ENCODE measurements at regions not wholly inside any gene's neighbourhood (a gene's known extent, or its start where the extent isn't known, plus 50 kb on each side); places are given as distances from the start of the nearest gene placed in this dataset.
"Not testable (repeated sequence)": the region's sequence is repeated elsewhere in the genome, so short reads cannot be mapped to it uniquely, and the experiment has no call there.

- no peak for DNase-seq (ENCODE audit: low read depth)
Measured at GRCh38 chr3:177358091-177358976, 161.1 kb upstream of the TBL1XR1 start.

- DNase-seq (ENCODE audit: low read depth): no peak
Measured at GRCh38 chr3:177358977-177359592, 161.8 kb upstream of the TBL1XR1 start.

- peak; percentile 93 for DNase-seq (ENCODE audit: low read depth)
Measured at GRCh38 chr3:177359593-177360357, 162.5 kb upstream of the TBL1XR1 start.

DNA sequence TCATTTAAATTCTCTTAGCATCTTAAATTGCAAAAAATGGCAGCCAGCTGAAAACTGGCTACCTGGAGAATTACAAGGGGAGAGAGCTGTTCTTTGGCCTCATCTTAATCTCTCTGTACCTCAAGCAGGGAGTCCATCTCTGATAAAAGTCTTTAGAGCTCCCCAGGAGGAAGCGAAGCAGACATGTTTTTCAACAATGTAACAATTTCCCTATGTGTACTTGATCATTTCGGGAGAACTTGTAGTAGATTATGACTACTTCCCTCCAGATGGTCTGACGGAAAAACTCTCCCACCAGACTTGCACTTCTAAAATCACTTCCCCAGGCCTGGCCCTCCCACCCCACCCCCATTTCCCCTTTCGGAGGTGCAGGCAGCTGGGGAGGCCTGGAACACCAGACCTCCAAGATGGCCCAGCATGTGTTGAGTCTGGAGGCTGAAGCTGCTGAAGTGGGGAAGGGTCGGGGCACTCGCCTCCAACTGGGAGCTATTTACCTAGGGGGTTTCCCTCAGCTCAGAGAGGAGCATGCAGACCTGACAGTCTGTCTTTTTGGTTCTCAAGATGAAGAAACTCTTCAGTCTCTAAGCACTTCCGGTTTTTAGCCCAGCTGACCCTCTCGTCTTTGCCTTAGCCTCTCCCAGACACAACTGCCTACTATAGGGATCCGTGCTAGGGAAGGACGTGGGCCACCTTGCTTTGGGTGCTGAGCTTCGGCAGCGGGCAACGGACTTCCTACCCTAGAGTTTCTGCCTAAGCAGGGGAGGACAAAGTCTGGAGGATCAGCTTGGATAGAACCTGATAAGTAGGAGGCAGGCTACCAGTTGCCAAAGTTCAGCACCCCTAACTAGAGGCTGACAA, 164.0 kb upstream of the TBL1XR1 start:
- DNase-seq (ENCODE audit: low read depth): no peak

DNA sequence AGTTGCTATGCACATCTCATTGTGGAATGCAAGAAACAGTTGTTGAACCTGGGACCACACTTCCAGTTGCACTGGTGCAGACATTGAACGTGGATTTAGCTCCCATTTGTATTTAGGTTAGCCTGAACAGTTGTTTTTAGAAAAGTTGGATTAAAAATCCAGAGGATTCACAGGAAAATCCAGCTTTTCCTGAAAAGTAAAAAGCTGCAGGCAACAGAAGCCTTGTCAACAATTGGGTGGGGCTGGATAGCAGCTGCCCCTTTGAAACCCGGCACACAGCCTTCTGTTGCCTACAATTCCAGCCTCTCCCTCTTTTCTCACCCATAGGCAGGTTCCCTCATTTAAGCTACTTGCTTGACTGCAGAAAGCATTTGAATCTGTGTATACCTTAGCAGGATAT, 165.3 kb upstream of the TBL1XR1 start:
- no peak for DNase-seq (ENCODE audit: low read depth)

- DNase-seq (ENCODE audit: low read depth): no peak
Measured at GRCh38 chr3:177364236-177364635, 167.0 kb upstream of the TBL1XR1 start.

GRCh38 chr3:177365294-177365693, 168.0 kb upstream of the TBL1XR1 start:
- not testable (repeated sequence) for DNase-seq (ENCODE audit: low read depth)

DNA sequence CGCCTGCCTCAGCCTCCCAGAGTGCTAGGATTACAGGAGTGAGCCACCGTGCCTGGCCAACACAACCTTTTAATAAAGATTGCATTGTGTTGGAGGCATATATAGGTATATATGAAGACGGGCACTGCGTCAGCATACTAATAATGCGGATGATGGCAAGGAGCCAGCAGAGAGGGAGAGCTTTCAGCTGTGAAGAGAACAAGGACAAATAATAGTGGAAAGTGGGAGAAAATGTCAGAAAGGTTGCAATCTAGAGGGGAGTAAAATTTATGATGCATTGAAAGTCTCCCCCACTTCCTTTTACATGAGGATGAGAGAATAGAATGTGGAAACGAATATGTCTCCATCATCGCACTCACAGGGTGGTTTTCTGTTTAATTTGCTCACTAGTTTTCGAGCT, 170.5 kb upstream of the TBL1XR1 start:
- DNase-seq (ENCODE audit: low read depth): no peak

GRCh38 chr3:177370246-177370822, 173.1 kb upstream of the TBL1XR1 start:
- no peak for DNase-seq (ENCODE audit: low read depth)

GRCh38 chr3:177371146-177371545, 173.9 kb upstream of the TBL1XR1 start:
- DNase-seq (ENCODE audit: low read depth): no peak

GRCh38 chr3:177371888-177372287, 174.6 kb upstream of the TBL1XR1 start:
- DNase-seq (ENCODE audit: low read depth): no peak

- no peak for DNase-seq (ENCODE audit: low read depth)
Measured at GRCh38 chr3:177374323-177374722, 177.0 kb upstream of the TBL1XR1 start.

DNA sequence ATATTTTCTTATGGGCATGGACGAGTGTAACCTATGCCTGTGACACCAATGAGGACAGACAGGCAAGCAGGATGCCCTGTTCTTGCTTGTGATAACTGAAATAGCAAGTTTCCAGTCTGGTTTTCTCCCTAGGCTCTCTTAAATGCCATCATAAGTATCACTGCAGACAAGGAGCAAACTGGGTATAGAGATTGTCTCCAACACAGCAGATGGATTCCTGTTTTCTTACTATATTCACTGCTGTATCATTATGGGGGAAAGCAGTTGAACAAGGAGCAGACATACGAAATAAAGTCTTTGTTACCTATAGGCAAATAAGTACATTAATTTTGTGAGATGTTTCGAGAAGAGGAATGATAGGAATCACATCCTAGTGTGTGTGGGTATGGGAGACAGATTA, 178.0 kb upstream of the TBL1XR1 start:
- DNase-seq (ENCODE audit: low read depth): no peak

- no peak for DNase-seq (ENCODE audit: low read depth)
Measured at GRCh38 chr3:177377166-177377565, 179.9 kb upstream of the TBL1XR1 start.

DNA sequence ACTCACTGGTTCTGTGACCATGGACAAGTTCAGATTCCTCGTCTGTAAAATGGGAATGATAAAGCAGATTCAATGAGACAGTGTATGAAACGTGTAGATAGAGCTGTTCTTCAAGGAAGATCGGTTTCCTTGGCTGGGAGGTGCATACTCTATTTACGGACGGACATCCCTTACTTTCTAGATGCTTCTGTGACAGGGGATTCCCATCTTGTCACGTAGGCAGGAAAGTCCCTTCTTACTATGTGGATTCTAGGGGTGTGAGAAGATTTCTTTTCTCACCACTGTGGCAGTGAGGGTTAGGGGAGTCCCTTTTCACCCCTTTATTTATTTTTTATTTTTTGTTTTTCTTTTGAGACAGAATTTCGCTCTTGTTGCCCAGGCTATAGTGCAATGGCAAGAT, 180.9 kb upstream of the TBL1XR1 start:
- no peak for DNase-seq (ENCODE audit: low read depth)

GRCh38 chr3:177379045-177379444, 181.8 kb upstream of the TBL1XR1 start:
- no peak for DNase-seq (ENCODE audit: low read depth)

DNA sequence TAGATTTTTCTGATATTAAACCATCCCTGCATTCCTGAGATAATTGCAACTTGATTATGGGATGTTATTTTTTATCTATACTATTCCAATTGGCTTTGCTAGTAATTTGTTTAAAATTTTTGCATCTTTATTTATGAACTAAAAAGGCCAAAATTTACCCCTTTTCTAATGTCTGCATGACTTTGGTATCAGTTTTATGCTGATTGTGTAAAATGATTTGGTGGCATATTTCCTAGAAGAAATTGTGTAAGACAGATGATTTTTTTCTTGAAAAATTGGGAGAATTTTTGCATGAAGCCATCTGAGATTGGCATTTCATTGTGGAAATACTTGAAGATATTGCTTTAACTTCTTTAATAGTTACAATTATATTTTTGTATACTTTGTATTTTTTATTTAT, 183.8 kb upstream of the TBL1XR1 start:
- DNase-seq (ENCODE audit: low read depth): no peak

DNA sequence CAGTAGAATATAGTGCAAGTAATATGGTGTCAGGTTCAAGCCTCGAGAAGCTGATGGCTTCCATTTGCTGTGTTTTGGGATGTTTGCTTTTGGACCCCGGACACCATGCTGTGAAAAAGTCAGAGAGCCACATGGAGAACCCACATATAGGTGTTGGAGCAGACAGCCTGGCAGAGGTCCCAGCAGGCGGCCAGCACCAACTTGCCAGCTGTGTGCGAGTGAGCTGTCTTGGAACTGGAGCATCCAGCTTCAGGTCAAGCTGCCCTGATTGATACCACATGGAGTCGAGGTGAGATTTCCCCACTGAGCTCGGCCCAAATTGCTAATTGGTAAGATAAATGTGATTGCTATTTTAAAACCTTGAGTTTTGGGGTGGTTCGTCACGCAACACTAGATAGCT, 185.7 kb upstream of the TBL1XR1 start:
- no peak for DNase-seq (ENCODE audit: low read depth)

DNA sequence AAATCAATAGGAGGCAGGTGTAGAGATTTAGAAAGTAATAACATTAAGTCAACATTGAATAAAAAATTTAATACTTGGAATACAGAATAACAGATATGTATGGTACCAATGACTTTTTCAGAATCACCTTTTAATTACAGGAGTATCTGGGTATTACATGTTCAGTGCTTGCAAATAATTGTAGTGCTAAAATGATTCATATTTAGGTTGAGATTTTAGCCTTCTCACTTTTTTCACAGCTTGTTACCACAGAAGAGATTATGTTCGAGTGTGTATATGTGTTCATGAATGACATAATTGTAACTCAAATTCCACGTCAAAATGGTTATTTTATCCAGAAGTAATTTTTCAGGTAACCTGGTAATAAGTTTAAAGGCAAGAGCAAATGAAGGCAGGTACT, 187.9 kb upstream of the TBL1XR1 start:
- no peak for DNase-seq (ENCODE audit: low read depth)

DNA sequence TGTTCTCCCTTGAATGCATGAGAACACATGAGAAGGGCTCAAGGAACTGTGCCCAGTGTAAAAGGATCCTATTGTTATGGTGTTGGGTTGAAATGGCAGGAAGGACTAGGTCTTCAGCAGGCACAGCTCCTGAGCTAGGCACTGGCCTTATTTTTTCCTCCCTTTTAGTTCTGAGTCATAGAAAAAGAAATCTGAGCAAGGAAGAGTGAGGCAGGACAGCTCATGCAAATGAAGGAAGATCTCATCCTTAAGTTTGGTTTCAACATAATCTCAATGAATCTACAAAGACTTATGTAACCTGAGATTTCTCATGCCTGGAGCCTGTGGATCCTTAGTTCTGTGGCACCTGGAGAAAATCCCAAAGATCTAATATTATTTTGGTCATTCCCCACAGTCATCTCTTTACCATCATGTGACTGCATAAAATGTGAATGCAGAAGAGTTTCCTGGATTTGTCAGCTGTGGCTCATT, 188.6 kb upstream of the TBL1XR1 start:
- DNase-seq (ENCODE audit: low read depth): no peak

- DNase-seq (ENCODE audit: low read depth): no peak
Measured at GRCh38 chr3:177388209-177388608, 190.9 kb upstream of the TBL1XR1 start.
